Muscle of back (tissue), 3 donors: ENCODE measurements at regions not wholly inside any gene's neighbourhood (a gene's known extent, or its start where the extent isn't known, plus 50 kb on each side); places are given as distances from the start of the nearest gene placed in this dataset.
"Not testable (repeated sequence)": the region's sequence is repeated elsewhere in the genome, so short reads cannot be mapped to it uniquely, and the experiment has no call there.

ENCODE experiments used
- DNase-seq, 3 donors: peaks; one replicate each; pipeline versions ENCODE4 v3.0.0 to v3.0.0-alpha.2; 2013

GRCh38 chr2:158866082-158866481, 71.0 kb downstream of the DAPL1 start:
- not testable (repeated sequence) for DNase-seq

DNA sequence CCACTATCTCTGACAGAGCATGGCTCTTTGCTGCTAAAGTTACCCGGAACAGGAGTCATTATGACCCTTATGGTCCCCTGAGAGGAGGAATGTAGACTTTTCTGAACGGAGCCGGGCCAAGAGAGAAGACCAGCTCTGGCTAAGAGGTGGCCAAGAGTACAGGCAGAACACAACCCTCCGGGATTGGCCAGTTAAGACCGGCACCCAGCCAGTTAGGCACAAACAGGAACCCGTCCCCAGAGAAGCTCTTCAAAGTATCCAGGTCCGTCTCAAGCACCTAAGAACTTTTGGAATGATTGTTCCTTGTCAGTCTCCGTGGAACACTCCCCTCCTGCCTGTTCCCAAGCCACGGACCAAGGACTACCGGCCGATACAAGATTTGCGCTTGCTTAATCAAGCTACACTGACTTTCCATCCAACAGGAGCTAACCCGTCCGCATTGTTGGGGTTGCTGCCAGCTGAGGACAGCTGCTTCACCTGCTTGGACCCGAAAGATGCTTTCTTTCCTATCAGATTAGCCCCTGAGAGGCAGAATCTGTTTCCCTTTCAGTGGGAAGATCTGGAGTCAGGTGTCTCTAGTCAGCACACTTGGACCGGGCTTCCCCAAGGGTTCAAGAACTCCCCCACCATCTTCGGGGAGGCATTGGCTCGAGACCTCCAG, 72.5 kb downstream of the DAPL1 start:
- not testable (repeated sequence) for DNase-seq

DNA sequence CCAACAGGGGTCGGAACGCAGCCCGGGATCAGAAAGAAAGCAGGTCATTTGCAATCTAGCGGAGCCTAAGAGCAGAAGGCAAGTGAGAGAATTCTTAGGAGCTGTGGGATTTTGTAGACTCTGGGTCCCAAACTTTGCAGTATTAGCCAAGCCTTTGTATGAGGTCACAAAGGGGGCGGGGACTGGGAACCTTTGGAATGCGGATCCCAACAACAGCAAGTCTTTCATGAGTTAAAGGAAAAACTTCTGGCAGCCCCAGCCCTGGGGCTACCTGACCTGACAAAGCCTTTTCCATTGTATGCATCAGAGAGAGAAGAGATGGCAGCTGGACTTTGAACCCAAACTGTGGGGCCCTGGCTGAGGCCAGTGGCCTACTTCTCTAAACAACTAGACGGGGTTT, 73.3 kb downstream of the DAPL1 start:
- DNase-seq, result not testable (repeated sequence)

GRCh38 chr2:158869122-158869521, 74.0 kb downstream of the DAPL1 start:
- not testable (repeated sequence) for DNase-seq

DNA sequence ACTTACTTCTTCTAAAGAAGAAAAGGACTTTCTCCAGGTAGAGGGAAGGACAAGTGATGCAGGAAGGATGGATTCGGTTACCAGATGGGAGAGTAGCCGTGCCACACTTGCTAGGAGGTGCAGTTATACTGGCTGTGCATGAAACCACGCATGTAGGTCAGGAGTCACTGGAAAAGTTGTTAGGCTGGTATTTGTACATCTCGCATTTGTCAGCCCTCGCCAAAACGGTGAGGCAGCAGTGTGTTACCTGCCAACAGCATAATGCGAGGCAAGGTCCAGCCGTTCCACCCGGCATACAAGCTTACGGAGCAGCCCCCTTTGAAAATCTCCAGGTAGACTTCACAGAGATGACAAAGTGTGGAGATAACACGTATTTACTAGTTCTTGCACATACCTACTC, 74.5 kb downstream of the DAPL1 start:
- DNase-seq, result not testable (repeated sequence)

DNA sequence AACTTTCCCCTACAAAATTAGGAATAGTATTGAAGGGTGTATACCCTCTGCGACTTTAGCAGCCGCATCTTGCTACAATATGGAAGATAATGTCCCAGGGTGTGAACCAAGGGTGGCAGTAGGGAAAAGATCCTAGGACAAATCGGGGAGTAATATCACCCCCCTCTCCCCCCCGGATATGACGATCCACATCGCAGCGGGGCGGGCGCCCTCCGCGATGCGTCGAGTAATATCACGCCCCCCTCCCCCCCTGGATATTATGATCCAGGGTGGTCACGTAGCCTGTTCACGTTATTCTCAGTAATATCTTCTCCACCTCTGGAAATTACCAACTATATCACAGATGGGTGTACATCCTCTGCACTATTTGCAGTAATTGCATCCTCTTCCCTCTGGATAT, 82.9 kb downstream of the DAPL1 start:
- no peak for DNase-seq

- no peak for DNase-seq
Observed at GRCh38 chr2:158879229-158879903, 84.2 kb downstream of the DAPL1 start.

GRCh38 chr2:158882297-158882696, 86.1 kb upstream of the TANC1 start:
- no peak for DNase-seq

DNA sequence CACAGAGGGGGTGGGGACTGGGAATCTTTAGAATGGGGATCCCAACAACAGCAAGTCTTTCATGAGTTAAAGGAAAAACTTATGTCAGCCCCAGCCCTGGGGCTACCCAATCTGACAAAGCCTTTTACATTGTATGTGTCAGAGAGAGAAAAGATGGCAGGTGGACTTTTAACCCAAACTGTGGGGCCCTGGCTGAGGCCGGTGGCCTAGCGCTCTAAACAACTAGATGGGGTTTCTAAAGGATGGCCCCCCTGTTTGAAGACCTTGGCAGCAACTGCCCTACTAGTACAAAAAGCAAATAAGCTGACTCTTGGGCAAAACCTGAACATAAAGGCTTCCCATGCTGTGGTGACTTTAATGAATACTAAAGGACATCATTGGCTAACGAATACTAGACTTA, 83.9 kb upstream of the TANC1 start:
- DNase-seq, result not testable (repeated sequence)

- not testable (repeated sequence) for DNase-seq
Observed at GRCh38 chr2:158885018-158885678, 83.3 kb upstream of the TANC1 start.

DNA sequence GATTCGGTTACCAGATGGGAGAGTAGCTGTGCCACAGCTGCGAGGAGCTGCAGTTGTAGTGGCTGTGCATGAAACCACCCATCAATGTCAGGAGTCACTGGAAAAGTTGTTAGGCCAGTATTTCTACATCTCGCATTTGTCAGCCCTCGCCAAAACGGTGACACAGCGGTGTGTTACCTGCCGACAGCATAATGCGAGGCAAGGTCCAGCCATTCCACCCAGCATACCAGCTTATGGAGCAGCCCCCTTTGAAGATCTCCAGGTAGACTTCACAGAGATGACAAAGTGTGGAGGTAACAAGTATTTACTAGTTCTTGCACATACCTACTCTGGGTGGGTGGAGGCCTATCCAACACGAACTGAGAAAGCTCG, 82.8 kb upstream of the TANC1 start:
- not testable (repeated sequence) for DNase-seq

- no peak for DNase-seq
Observed at GRCh38 chr2:158889135-158889853, 79.1 kb upstream of the TANC1 start.

- DNase-seq, result peak in 1 of 3 donors; percentile 11
Observed at GRCh38 chr2:158890296-158890905, 78.0 kb upstream of the TANC1 start.

DNA sequence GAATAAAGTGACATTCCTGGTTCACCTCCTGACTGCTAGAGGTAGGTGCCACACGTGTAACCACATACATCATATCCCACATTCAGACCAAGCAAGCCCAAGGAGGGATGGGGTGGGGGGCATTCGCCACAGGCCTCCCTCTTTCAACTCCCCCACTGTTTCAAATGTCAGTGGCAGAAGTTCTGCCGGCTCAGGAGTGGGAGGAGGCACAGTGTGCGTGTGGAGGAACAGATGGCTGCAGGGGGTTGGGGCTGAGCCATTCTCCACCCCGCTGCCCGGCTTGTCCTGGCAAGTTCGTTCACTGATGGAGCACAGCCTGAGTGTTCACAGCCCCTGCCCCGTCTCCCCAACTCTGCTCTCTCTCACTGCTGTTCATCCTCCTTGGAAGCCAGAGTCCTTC, 75.4 kb upstream of the TANC1 start:
- peak in 1 of 3 donors; percentile 30 for DNase-seq

DNA sequence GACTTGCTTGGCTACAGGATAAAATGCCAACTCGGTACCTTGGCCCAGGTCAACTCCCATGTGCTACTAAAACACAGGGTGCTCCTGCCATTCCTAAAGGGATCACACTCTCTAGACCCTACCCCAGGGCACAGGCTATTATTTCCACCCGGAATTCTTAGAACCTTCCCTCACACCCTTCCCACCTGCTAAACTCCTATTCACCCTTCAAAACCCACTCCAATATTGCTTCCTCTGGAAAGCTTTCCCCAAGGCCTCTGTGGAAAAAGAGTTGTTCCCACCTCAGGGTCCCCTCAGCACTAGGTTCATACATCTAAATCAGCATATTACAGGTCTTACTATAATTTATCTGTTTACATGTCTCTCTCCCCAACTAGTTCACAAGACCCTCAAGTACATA, 75.0 kb upstream of the TANC1 start:
- DNase-seq, result no peak

GRCh38 chr2:158894078-158894477, 74.4 kb upstream of the TANC1 start:
- peak in 1 of 3 donors; percentile 73 for DNase-seq

GRCh38 chr2:158894572-158894971, 73.9 kb upstream of the TANC1 start:
- DNase-seq, result no peak

- DNase-seq, result no peak
Observed at GRCh38 chr2:158900345-158900744, 68.1 kb upstream of the TANC1 start.

DNA sequence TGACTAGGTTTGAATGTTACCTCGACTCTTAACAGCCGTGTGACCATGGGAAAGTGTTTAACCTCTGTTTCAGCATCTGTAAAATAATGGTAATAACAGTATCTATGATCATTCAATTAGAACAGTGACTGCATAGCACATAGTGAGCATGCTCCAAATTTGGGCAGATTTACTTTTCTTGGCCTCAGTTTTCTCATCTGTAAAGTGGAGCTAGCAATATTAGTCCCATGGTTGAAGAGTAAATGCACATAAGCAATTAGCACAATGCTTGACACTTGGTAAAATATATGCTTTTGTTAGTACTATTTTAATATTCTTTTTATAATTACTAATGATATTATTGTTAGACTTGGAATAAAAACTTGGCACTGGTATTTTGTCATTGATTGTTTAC, 66.4 kb upstream of the TANC1 start:
- no peak for DNase-seq

DNA sequence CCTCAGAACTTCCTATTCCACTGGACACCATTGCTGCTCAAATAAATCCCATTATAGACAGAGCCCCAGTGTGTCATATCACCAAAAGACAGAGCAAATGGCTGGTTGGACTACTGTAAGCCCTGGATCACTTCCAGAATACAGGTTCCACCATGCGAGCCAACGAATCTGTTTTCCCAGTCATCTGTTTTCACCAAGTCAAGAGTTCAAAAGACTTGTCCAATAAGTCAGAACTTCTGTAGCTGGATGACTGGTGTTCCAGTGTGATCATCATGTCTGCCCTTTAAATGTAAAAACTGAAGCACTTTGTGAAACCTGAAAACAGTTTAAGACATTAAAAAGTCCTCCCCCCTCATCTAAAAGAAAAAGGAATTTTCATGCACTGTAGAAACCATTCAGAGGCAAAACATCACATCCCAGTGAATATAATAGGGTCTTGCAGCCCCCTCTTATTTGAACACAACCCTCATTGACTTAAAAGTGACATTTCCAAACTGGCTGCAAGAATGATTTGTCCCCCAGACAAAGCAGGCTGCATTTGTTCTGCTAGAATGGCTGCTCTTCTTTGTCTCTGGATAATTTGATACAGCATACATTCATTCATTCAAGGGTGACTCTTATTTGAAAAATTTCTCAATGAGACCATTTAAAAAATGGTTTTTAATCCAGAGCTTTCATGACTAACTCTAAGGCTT, 64.6 kb upstream of the TANC1 start:
- DNase-seq, result no peak

DNA sequence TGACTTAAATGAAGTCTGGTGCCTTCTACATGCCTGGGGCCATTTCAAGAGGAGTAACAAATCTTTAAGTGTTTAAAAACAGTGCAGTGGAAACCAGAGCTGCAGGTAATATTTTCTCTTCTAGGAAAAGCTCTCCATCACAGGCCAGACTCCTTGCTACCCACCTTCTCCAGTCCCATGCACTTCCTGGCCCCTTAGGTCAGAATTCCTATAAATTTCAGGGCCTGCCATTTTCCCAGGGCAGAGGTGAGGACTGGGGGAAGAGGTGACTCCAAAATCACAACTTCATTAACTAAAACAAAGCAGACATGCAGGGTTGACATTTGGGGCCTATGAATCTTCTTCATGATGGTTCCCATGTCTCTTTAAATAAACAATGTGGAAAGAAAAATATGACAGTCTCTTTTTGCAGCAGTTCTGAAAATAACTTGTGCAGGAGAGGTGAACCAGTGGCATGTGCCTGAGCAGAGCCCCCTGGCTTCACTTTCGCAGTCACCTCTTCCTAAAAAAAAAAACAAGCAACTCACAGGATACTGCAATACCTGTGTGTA, 63.7 kb upstream of the TANC1 start:
- no peak for DNase-seq
